ENCODE measurements at regions not wholly inside any gene's neighbourhood (a gene's known extent, or its start where the extent isn't known, plus 50 kb on each side); places are given as distances from the start of the nearest gene placed in this dataset.
A peak's percentile ranks its signal among the peaks of the same experiment; 100 is the strongest.

GRCh38 chr6:141989706-141989959 lies 143.1 kb upstream of the GJE1 start:
- H3K9me2 ChIP-seq (ENCODE audit: insufficient read depth) = no peaks in the 10 kb centered on the region
- ChIA-PET CTCF (interaction anchor here (0.7 kb wide), 1 partner anchor 24 kb away, joined by 5 read pairs; no protein-coding TSS in a partner anchor), POLR2A (ENCODE audit: unreplicated experiment) (no interaction called here)
- H3K36me3 ChIP-seq (ENCODE audit: low read depth) = no peaks in the 10 kb centered on the region
- no peak overlapping the region for H2AFZ ChIP-seq
- DNase-seq = no peak
- no peak for TF ChIP-seq EZH2 (IDR thresholded peaks at IDR 0.05; ENCODE audit: low read depth)
- TF ChIP-seq CTCF (conservative IDR thresholded peaks at IDR 0.05) = no peak
- H3K27me3 ChIP-seq (ENCODE audit: insufficient read depth, low read depth) = no peaks in the 10 kb centered on the region
- no TSS peak for BruUV-seq (replicated peaks)
- H3K27ac ChIP-seq = no peak overlapping the region
- no peaks in the 10 kb centered on the region for H3K4me1 ChIP-seq (replicated peaks; ENCODE audit: insufficient read depth)
- H4K20me1 ChIP-seq (ENCODE audit: insufficient read depth) = no peaks in the 10 kb centered on the region
- H3F3A ChIP-seq (ENCODE audit: insufficient read depth, low read depth) = no peaks in the 10 kb centered on the region
- H3K4me3 ChIP-seq = no peak overlapping the region
- intact Hi-C loops (cut with micrococcal nuclease; ENCODE audit: unreplicated experiment) = loop anchor here (1.0 to 10.0 kb wide), 3 partner anchors 56 to 315 kb away; no protein-coding TSS in a partner anchor
- no peaks in the 10 kb centered on the region for H3K79me2 ChIP-seq (ENCODE audit: low read depth)
- H3K4me2 ChIP-seq = no peak overlapping the region
- no peaks in the 10 kb centered on the region for H3K9me3 ChIP-seq (ENCODE audit: insufficient read depth, low read depth)

- Histone ChIP-seq H3K27me3 (ENCODE audit: insufficient read depth, low read depth) (no peaks in the 10 kb centered on the region), H2AFZ (no peak overlapping the region), H3K27ac (no peak overlapping the region), H3K4me1 (replicated peaks; ENCODE audit: insufficient read depth) (no peaks in the 10 kb centered on the region), H3K36me3 (ENCODE audit: low read depth) (no peaks in the 10 kb centered on the region), H3K79me2 (ENCODE audit: low read depth) (no peaks in the 10 kb centered on the region), H3K9me3 (ENCODE audit: insufficient read depth, low read depth) (no peaks in the 10 kb centered on the region), H3F3A (ENCODE audit: insufficient read depth, low read depth) (no peaks in the 10 kb centered on the region), H3K9me2 (ENCODE audit: insufficient read depth) (no peaks in the 10 kb centered on the region), H3K4me3 (no peak overlapping the region), H4K20me1 (ENCODE audit: insufficient read depth) (no peaks in the 10 kb centered on the region), H3K4me2 (no peak overlapping the region)
- BruUV-seq (replicated peaks) = no TSS peak
- peak; percentile 39 to 45 for DNase-seq
- intact Hi-C loops (cut with micrococcal nuclease; ENCODE audit: unreplicated experiment) = loop anchor here (1.0 to 10.0 kb wide), 3 partner anchors 56 to 314 kb away; no protein-coding TSS in a partner anchor
- ChIA-PET POLR2A (ENCODE audit: unreplicated experiment) (no interaction called here), CTCF (interaction anchor here (0.7 kb wide), 1 partner anchor 24 kb away, joined by 5 read pairs; no protein-coding TSS in a partner anchor)
- TF ChIP-seq CTCF (conservative IDR thresholded peaks at IDR 0.05) (peak; percentile 82), EZH2 (IDR thresholded peaks at IDR 0.05; ENCODE audit: low read depth) (no peak)
Observed at GRCh38 chr6:141988954-141989705, 143.6 kb upstream of the GJE1 start.

GRCh38 chr6:141988327-141988726 lies 144.4 kb upstream of the GJE1 start:
- TF ChIP-seq EZH2 (IDR thresholded peaks at IDR 0.05; ENCODE audit: low read depth) (no peak), CTCF (conservative IDR thresholded peaks at IDR 0.05) (no peak)
- no peak overlapping the region for H3K27ac ChIP-seq
- H3K9me2 ChIP-seq (ENCODE audit: insufficient read depth) = no peaks in the 10 kb centered on the region
- BruUV-seq (replicated peaks) = no TSS peak
- H3K36me3 ChIP-seq (ENCODE audit: low read depth) = no peaks in the 10 kb centered on the region
- ChIA-PET POLR2A (ENCODE audit: unreplicated experiment) (no interaction called here), CTCF (no interaction called here)
- no peak overlapping the region for H3K4me3 ChIP-seq
- no peaks in the 10 kb centered on the region for H3K9me3 ChIP-seq (ENCODE audit: insufficient read depth, low read depth)
- no peak overlapping the region for H3K4me2 ChIP-seq
- no peak for DNase-seq
- no peaks in the 10 kb centered on the region for H3K27me3 ChIP-seq (ENCODE audit: insufficient read depth, low read depth)
- H4K20me1 ChIP-seq (ENCODE audit: insufficient read depth) = no peaks in the 10 kb centered on the region
- H3K79me2 ChIP-seq (ENCODE audit: low read depth) = no peaks in the 10 kb centered on the region
- intact Hi-C loops (cut with micrococcal nuclease; ENCODE audit: unreplicated experiment) = loop anchor here (10.0 kb wide), 1 partner anchor 314 kb away; no protein-coding TSS in a partner anchor
- no peak overlapping the region for H2AFZ ChIP-seq
- no peaks in the 10 kb centered on the region for H3K4me1 ChIP-seq (replicated peaks; ENCODE audit: insufficient read depth)
- H3F3A ChIP-seq (ENCODE audit: insufficient read depth, low read depth) = no peaks in the 10 kb centered on the region

All from PC-9 (cell line).